IMR-90 (cell line): ENCODE measurements at regions not wholly inside any gene's neighbourhood (a gene's known extent, or its start where the extent isn't known, plus 50 kb on each side); places are given as distances from the start of the nearest gene placed in this dataset.
"Not testable (repeated sequence)": the region's sequence is repeated elsewhere in the genome, so short reads cannot be mapped to it uniquely, and the experiment has no call there.

ENCODE experiments used
- ATAC-seq: fragments of 200-7000 bp; cut with Tn5 transposase; 2 replicates; pipeline ENCODE4 v1.9.1; 2020; ENCODE audit warnings: low read depth, mild to moderate bottlenecking, moderate library complexity
- BruUV-seq: library from RNA; stranded (reverse); fragments of 400-500 nt; replicated peaks from 2 replicates; lab custom pipeline; 2021; lab: Mats Ljungman, UMichigan
- CTCF ChIA-PET: fragments of 300-600 bp; formaldehyde crosslinking; extraction: SDS; loops from one replicate; lab custom pipeline; 2021; ENCODE audit warnings: antibody characterized with exemption; lab: Yijun Ruan, JAX
- POLR2A ChIA-PET: fragments of 300-600 bp; sonication (Branson Sonifier 250); formaldehyde crosslinking; loops from one replicate; lab custom pipeline; 2022; ENCODE audit warnings: antibody characterized with exemption; ENCODE audit not compliant: unreplicated experiment; lab: Charles Lee
- DNase-seq: peaks from one replicate; pipeline ENCODE4 v3.0.0; 2013
- H2AFZ ChIP-seq: replicated peaks from 2 replicates; pipeline ENCODE3; 2013; ENCODE audit warnings: low read length, mild to moderate bottlenecking; ENCODE audit not compliant: poor library complexity
- H2AK5ac ChIP-seq: 2 replicates; pipeline ENCODE4 v1.6.1; 2013; ENCODE audit warnings: low read depth, low read length, inconsistent platforms
- H2AK9ac ChIP-seq: replicated peaks from 2 replicates; pipeline ENCODE3; 2013; ENCODE audit warnings: mild to moderate bottlenecking, low read depth, low read length, moderate library complexity; ENCODE audit not compliant: poor library complexity
- H2BK120ac ChIP-seq: 2 replicates; pipeline ENCODE4 v1.6.1; 2013; ENCODE audit warnings: low read depth, low read length, inconsistent platforms
- H2BK15ac ChIP-seq: 3 replicates; pipeline ENCODE4 v1.6.1; 2013; ENCODE audit warnings: low read depth, low read length, inconsistent platforms
- H2BK20ac ChIP-seq: 2 replicates; pipeline ENCODE4 v1.6.1; 2013; ENCODE audit warnings: low read depth, mild to moderate bottlenecking, inconsistent platforms, low read length, moderate library complexity
- H2BK5ac ChIP-seq: 2 replicates; pipeline ENCODE4 v1.6.1; 2013; ENCODE audit warnings: mild to moderate bottlenecking, low read depth, low read length, inconsistent platforms; ENCODE audit not compliant: poor library complexity, severe bottlenecking
- H3K14ac ChIP-seq: replicated peaks from 2 replicates; pipeline ENCODE4 v1.6.1; 2013; ENCODE audit warnings: low read depth, low read length, inconsistent platforms
- H3K18ac ChIP-seq: 2 replicates; pipeline ENCODE4 v1.6.1; 2013; ENCODE audit warnings: low read depth, low read length, control low read depth
- H3K23ac ChIP-seq: 2 replicates; pipeline ENCODE4 v1.6.1; 2013; ENCODE audit warnings: low read depth, low read length, inconsistent platforms
- H3K27ac ChIP-seq: 2 replicates; pipeline ENCODE4 v1.5.1; 2013; ENCODE audit warnings: mild to moderate bottlenecking, control low read depth, low read length; ENCODE audit not compliant: insufficient read depth
- H3K27me3 ChIP-seq: 2 replicates; pipeline ENCODE4 v1.6.1; 2013; ENCODE audit warnings: low read length; ENCODE audit not compliant: control insufficient read depth, insufficient read depth
- H3K36me3 ChIP-seq: 2 replicates; pipeline ENCODE4 v1.6.1; 2013; ENCODE audit warnings: low read length, mixed read lengths; ENCODE audit not compliant: control insufficient read depth, insufficient read depth
- H3K4ac ChIP-seq: 2 replicates; pipeline ENCODE4 v1.6.1; 2013; ENCODE audit warnings: low read depth, low read length, inconsistent platforms
- H3K4me1 ChIP-seq: 2 replicates; pipeline ENCODE4 v1.6.1; 2013; ENCODE audit warnings: low read length, mixed read lengths; ENCODE audit not compliant: control insufficient read depth, insufficient read depth
- H3K4me2 ChIP-seq: 2 replicates; pipeline ENCODE4 v1.6.1; 2013; ENCODE audit warnings: low read depth, mild to moderate bottlenecking, control low read depth, low read length, moderate library complexity
- H3K4me3 ChIP-seq: 2 replicates; pipeline ENCODE4 v1.5.1; 2013; ENCODE audit warnings: low read depth, mild to moderate bottlenecking, control low read depth, low read length, moderate library complexity; ENCODE audit not compliant: insufficient read depth
- H3K56ac ChIP-seq: 2 replicates; pipeline ENCODE4 v1.6.1; 2013; ENCODE audit warnings: low read length, inconsistent platforms; ENCODE audit not compliant: insufficient read depth; ENCODE audit errors: extremely low read depth
- H3K79me1 ChIP-seq, 2 experiments: 2 replicates each; pipeline ENCODE4 v1.6.1; 2013; ENCODE audit warnings: low read length in 2 of 2, inconsistent platforms in 1 of 2, low read depth in 1 of 2
- H3K9ac ChIP-seq: 2 replicates; pipeline ENCODE4 v1.6.1; 2013; ENCODE audit warnings: low read depth, low read length, control low read depth
- H3K9me1 ChIP-seq: 2 replicates; pipeline ENCODE4 v1.6.1; 2013; ENCODE audit warnings: low read length, inconsistent platforms; ENCODE audit not compliant: insufficient read depth
- H3K9me3 ChIP-seq: 2 replicates; pipeline ENCODE4 v1.6.1; 2013; ENCODE audit warnings: low read length; ENCODE audit not compliant: control insufficient read depth, insufficient read depth
- H4K20me1 ChIP-seq: 2 replicates; pipeline ENCODE4 v1.6.1; 2013; ENCODE audit warnings: low read length, inconsistent platforms; ENCODE audit not compliant: insufficient read depth
- H4K5ac ChIP-seq: 2 replicates; pipeline ENCODE4 v1.6.1; 2013; ENCODE audit warnings: mild to moderate bottlenecking, low read depth, low read length, control low read depth
- H4K8ac ChIP-seq, 2 experiments: 2 replicates each; pipeline ENCODE4 v1.6.1; 2013; ENCODE audit warnings: low read depth in 2 of 2, low read length in 2 of 2, control low read depth in 1 of 2, inconsistent platforms in 1 of 2
- H4K91ac ChIP-seq: 2 replicates; pipeline ENCODE4 v1.6.1; 2013; ENCODE audit warnings: low read depth, low read length, inconsistent platforms; ENCODE audit not compliant: insufficient read depth
- WGBS, 2 experiments: methylation state at CpG; one replicate each; pipeline versions ENCODE4 v1.1.5 to v1.1.7; 2013; ENCODE audit warnings: missing lambda C conversion rate in 2 of 2; ENCODE audit not compliant: insufficient read length in 1 of 2; ENCODE audit errors: extremely low coverage in 2 of 2; 5-methylcytosine and 5-hydroxymethylcytosine counted together
- dilution Hi-C: fragments of 300-500 bp; cut with HindIII; formaldehyde crosslinking; loops from one replicate; pipeline ENCODE4 v1.14.3; 2018; ENCODE audit warnings: low sequenced_read_pairs; ENCODE audit not compliant: unreplicated experiment
- in situ Hi-C: fragments of 300-500 bp; cut with MboI; formaldehyde crosslinking; loops from 3 replicates; pipeline ENCODE4 v1.14.3; 2019; ENCODE audit warnings: low sequenced_read_pairs, inconsistent platforms, mixed read lengths
- intact Hi-C: fragments of 100-400 bp; cut with micrococcal nuclease; formaldehyde crosslinking; loops from 2 replicates; pipeline ENCODE4 v1.10.0; 2022

GRCh38 chr10:64204504-64204903 is 683.3 kb downstream of the REEP3 start:
- dilution Hi-C loops, intact Hi-C loops: not testable (repeated sequence)

More at GRCh38 chr10:64204504-64204903, 683.3 kb downstream of the REEP3 start:
- H3K9me1 ChIP-seq, DNase-seq, H3K56ac ChIP-seq, H3K4ac ChIP-seq, H3K27ac ChIP-seq, H4K5ac ChIP-seq, H3K36me3 ChIP-seq, CTCF ChIA-PET, H3K27me3 ChIP-seq, H4K91ac ChIP-seq, H3K79me1 ChIP-seq, H4K8ac ChIP-seq, H2BK15ac ChIP-seq, BruUV-seq, H2AK9ac ChIP-seq, in situ Hi-C loops, H3K23ac ChIP-seq, H3K9ac ChIP-seq, H2BK120ac ChIP-seq, H3K4me2 ChIP-seq, H2AK5ac ChIP-seq, H4K20me1 ChIP-seq, H3K9me3 ChIP-seq, H2BK20ac ChIP-seq, H2AFZ ChIP-seq, H3K14ac ChIP-seq, ATAC-seq, H3K4me3 ChIP-seq, H2BK5ac ChIP-seq, H3K4me1 ChIP-seq, H3K18ac ChIP-seq, POLR2A ChIA-PET: not testable (repeated sequence)
- WGBS, 2 experiments = 67% methylated on average over 4 of the region's 7 CpGs; no CpG with 5 or more reads in 1 of the 2 experiments
